ENCODE measurements at regions not wholly inside any gene's neighbourhood (a gene's known extent, or its start where the extent isn't known, plus 50 kb on each side); places are given as distances from the start of the nearest gene placed in this dataset.

DNA sequence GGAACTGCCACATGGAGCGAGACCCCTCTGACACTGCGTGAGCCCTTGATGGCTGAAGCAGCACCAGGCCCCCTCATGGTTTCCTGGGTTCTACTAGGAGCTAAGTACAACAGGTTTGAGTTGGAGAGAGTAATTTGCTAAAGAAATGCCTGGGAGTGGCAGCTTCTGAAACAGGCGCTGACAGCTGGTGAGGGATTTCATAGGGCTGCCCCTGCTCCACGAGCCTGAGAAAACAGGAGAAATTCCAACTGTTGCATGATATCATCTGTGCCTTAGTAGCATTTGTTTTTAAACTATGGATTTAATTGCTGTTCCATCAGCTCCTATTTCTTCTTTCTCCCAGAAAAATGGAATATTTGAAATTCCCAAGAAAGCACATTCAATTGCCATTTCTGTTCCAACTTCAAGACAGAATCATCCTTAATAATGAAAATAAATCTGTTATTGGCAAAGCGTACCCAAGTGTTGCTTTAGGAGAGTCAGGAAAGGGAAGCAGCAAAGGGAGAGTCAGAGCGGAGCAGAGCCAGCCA, 78.8 kb upstream of the ANKFN1 start:
- DNase-seq, result no peak
- Histone ChIP-seq H3K27me3 (no peaks in the 10 kb centered on the region), H3K4me3 (no peak overlapping the region), H3K4me1 (no peaks in the 10 kb centered on the region), H3K27ac (no peak overlapping the region), H3K36me3 (ENCODE audit: low read depth, missing control alignments) (no peaks in the 10 kb centered on the region), H3K9me3 (no peaks in the 10 kb centered on the region)
- TF ChIP-seq, protein P1, sequence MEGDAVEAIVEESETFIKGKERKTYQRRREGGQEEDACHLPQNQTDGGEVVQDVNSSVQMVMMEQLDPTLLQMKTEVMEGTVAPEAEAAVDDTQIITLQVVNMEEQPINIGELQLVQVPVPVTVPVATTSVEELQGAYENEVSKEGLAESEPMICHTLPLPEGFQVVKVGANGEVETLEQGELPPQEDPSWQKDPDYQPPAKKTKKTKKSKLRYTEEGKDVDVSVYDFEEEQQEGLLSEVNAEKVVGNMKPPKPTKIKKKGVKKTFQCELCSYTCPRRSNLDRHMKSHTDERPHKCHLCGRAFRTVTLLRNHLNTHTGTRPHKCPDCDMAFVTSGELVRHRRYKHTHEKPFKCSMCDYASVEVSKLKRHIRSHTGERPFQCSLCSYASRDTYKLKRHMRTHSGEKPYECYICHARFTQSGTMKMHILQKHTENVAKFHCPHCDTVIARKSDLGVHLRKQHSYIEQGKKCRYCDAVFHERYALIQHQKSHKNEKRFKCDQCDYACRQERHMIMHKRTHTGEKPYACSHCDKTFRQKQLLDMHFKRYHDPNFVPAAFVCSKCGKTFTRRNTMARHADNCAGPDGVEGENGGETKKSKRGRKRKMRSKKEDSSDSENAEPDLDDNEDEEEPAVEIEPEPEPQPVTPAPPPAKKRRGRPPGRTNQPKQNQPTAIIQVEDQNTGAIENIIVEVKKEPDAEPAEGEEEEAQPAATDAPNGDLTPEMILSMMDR (IDR thresholded peaks at IDR 0.05), result no peak
- no peak for TF ChIP-seq POLR2A (IDR thresholded peaks at IDR 0.05)
- 68 to 80% methylated on average over 5 to 6 of the region's 6 CpGs for WGBS, 2 donors
- intact Hi-C loops (cut with DNase I; ENCODE audit: low total_unique reads), result no loop called here

DNA sequence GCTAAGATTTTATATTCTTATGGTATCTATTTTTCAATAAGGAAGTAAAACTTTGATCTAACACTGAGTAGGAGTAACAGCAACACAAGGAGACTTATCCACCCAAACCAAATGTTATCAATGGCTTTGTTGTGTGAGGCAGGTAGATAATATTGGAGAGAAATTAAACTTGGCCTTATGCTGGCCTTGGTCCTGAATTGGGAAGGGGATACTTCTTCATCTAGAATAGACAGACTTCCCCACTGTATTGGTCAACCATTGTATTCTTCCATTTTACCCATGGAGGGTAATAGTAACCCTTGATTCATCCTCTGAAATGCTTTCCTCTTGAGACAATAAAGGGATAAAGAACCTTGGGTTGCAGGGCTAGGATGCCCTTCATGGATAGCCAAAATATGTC, 76.3 kb upstream of the ANKFN1 start:
- Histone ChIP-seq H3K27me3 (no peaks in the 10 kb centered on the region), H3K36me3 (ENCODE audit: low read depth, missing control alignments) (no peaks in the 10 kb centered on the region), H3K27ac (no peak overlapping the region), H3K4me1 (no peaks in the 10 kb centered on the region), H3K9me3 (no peaks in the 10 kb centered on the region), H3K4me3 (no peak overlapping the region)
- intact Hi-C loops (cut with DNase I; ENCODE audit: low total_unique reads), result no loop called here
- DNase-seq, result no peak
- no peak for TF ChIP-seq POLR2A (IDR thresholded peaks at IDR 0.05)
- TF ChIP-seq, protein P1 (IDR thresholded peaks at IDR 0.05), result no peak

DNA sequence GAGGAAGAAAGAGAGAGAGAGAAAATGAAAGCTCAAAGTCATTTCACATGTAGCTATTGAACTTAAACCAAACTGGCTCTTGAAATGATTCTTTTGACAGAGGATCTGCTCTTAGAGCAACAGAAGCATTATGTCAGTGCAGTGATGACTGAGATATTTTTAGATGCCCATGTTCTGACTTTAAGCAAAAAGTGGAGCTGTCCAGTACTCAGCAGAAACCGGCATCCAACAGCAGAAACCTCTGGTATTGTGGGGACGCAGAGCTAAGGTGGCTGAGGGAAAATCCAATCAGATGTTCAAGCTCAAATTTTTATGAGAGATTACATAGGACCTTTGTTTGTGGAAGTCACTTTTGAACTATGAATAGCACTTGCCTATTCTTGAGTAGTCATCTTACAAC, 69.8 kb upstream of the ANKFN1 start:
- Histone ChIP-seq H3K4me3 (no peak overlapping the region), H3K4me1 (no peaks in the 10 kb centered on the region), H3K27me3 (no peaks in the 10 kb centered on the region), H3K27ac (no peak overlapping the region), H3K36me3 (ENCODE audit: low read depth, missing control alignments) (no peaks in the 10 kb centered on the region), H3K9me3 (no peaks in the 10 kb centered on the region)
- intact Hi-C loops (cut with DNase I; ENCODE audit: low total_unique reads), result no loop called here
- no peak for TF ChIP-seq POLR2A (IDR thresholded peaks at IDR 0.05)
- TF ChIP-seq, protein P1 (IDR thresholded peaks at IDR 0.05), result no peak
- DNase-seq, result no peak
- 78 to 81% methylated on average over 2 of the region's 2 CpGs for WGBS, 2 donors

DNA sequence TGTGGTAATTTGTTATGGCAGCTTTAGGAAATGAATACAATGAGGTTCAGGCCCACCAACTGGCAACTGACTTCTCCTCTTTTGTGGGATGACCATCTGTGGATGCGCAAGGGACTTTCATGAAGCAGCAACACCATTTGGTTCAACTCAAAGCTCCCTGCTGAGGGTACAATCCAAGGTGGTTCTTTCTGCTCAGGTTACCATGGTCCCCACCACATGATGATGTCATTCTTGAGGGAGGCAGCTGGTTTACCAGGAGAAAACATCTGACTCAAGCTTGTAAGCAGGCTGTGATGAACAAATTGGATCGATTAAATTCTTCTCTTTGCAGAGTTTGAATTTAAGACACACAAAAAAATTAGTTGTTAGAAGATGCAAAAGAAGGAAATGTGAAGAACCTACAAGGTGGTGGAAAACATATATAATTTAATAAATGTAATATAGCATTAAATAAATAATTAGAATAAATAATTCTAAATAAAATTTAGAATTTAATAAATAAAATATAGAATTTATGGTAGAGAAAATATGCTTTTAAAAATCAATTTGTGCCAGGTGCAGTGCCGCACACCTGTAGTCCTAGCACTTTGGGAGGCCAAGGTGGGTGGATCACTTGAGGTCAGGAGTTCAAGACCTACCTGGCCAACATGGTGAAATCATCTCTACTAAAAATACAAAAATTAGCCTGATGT, 67.6 kb upstream of the ANKFN1 start:
- TF ChIP-seq, protein P1 (IDR thresholded peaks at IDR 0.05), result no peak
- no peak for TF ChIP-seq POLR2A (IDR thresholded peaks at IDR 0.05)
- Histone ChIP-seq H3K27ac (no peak overlapping the region), H3K27me3 (no peaks in the 10 kb centered on the region), H3K4me1 (no peaks in the 10 kb centered on the region), H3K4me3 (no peak overlapping the region), H3K9me3 (no peaks in the 10 kb centered on the region), H3K36me3 (ENCODE audit: low read depth, missing control alignments) (no peaks in the 10 kb centered on the region)
- intact Hi-C loops (cut with DNase I; ENCODE audit: low total_unique reads), result no loop called here
- no peak for DNase-seq
- WGBS, 2 donors, result 94 to 95% methylated on average over 3 of the region's 3 CpGs

DNA sequence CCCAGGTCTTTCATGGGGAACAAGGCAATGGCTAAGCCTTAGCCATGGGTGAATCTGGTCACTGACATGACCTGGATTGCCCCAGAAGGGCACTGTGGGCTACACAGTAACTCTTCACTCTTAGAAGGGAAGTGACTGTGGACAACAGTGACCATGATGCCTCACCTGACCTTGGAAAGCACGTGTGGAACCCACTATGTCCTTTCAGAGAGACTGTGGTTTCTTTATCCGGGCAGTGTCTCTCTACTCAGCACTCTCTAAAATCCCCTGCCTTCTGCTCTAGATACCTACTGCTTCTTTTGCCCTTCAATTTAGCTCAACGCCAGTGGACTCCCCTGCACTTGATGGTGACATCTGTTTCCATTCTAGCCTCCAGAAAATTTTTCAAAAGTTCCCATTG, 66.1 kb upstream of the ANKFN1 start:
- DNase-seq, result no peak
- WGBS, 2 donors, result 52 to 69% methylated on average over 3 of the region's 3 CpGs

More for the DNA sequence above, 66.1 kb upstream of the ANKFN1 start:
- Histone ChIP-seq H3K36me3 (ENCODE audit: low read depth, missing control alignments) (no peaks in the 10 kb centered on the region), H3K4me3 (no peak overlapping the region), H3K4me1 (no peaks in the 10 kb centered on the region), H3K9me3 (no peaks in the 10 kb centered on the region), H3K27ac (no peak overlapping the region), H3K27me3 (no peaks in the 10 kb centered on the region)
- intact Hi-C loops (cut with DNase I; ENCODE audit: low total_unique reads), result no loop called here
- TF ChIP-seq, protein P1 (IDR thresholded peaks at IDR 0.05), result no peak
- no peak for TF ChIP-seq POLR2A (IDR thresholded peaks at IDR 0.05)

Data from testis (tissue), 2 donors.